ENCODE measurements at regions not wholly inside any gene's neighbourhood (a gene's known extent, or its start where the extent isn't known, plus 50 kb on each side); places are given as distances from the start of the nearest gene placed in this dataset.

DNA sequence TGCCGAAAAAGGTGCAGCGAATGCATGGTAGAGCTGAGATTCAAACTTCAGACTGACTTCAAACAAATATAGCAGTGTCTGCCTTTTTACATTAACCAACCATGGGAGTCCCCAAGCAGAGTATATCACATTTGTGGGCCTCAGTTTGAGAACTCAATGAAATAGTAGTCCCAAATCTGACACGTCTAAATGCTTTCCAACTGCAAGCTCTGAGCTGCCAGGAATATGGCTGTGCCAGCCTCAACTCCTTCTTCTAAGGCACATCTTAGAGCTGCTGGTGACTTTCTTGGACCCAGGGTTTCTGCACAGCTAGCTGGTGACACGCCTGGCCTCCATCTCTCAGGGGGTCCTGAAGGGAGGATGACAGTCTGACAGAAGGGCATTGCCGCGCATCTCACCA, 78.8 kb upstream of the SLC2A1 start:
- Histone ChIP-seq H3K36me3 (replicated peaks in 1 of 2; ENCODE audit: control insufficient read depth in 1 of 2, insufficient read depth in 2 of 2, low read length in 2 of 2) (no peaks in the 10 kb centered on the region), H3K9me3 (replicated peaks in 1 of 2; ENCODE audit: control insufficient read depth in 1 of 2, insufficient read depth in 1 of 2, low read length in 2 of 2) (no peaks in the 10 kb centered on the region), H3K4me2 (replicated peaks; ENCODE audit: extremely low read depth, low read length, poor library complexity, severe bottlenecking) (no peak overlapping the region), H3K4me3 (replicated peaks in 1 of 3; ENCODE audit: low read depth in 2 of 3, low read length in 3 of 3) (no peak overlapping the region), H3K9ac (ENCODE audit: insufficient read depth, low read length, poor library complexity, severe bottlenecking) (no peak overlapping the region), H4K20me1 (ENCODE audit: insufficient read depth, low read length) (no peaks in the 10 kb centered on the region), H3K79me2 (ENCODE audit: insufficient read depth, low read length) (no peaks in the 10 kb centered on the region), H3K27me3 (ENCODE audit: control insufficient read depth in 2 of 2, insufficient read depth in 2 of 2, low read length in 2 of 2) (no peaks in the 10 kb centered on the region), H3K4me1 (ENCODE audit: control insufficient read depth in 1 of 2, insufficient read depth in 2 of 2, low read length in 2 of 2) (peaks cover 4 to 6% of the 10 kb centered on the region in 2 donors), H3K27ac (ENCODE audit: low read depth in 1 of 2, low read length in 2 of 2) (no peak overlapping the region), H2AFZ (ENCODE audit: insufficient read depth, low read depth, low read length, poor library complexity, severe bottlenecking) (no peak overlapping the region)
- Mint-ChIP-seq H3K27ac (no peak overlapping the region), H3K36me3 (no peaks in the 10 kb centered on the region), H3K4me3 (no peak overlapping the region), H3K4me1 (peaks cover 9% of the 10 kb centered on the region), H3K9me3 (no peaks in the 10 kb centered on the region), H3K27me3 (ENCODE audit: low read depth in 3 of 3) (peaks cover 0 to 3% (median 2%) of the 10 kb centered on the region in 3 donors)
- 97% methylated on average over 5 of the region's 6 CpGs for WGBS (ENCODE audit: insufficient coverage)
- DNase-seq = no peak
- intact Hi-C loops (cut with micrococcal nuclease) = no loop called here
- TF ChIP-seq, protein P1, sequence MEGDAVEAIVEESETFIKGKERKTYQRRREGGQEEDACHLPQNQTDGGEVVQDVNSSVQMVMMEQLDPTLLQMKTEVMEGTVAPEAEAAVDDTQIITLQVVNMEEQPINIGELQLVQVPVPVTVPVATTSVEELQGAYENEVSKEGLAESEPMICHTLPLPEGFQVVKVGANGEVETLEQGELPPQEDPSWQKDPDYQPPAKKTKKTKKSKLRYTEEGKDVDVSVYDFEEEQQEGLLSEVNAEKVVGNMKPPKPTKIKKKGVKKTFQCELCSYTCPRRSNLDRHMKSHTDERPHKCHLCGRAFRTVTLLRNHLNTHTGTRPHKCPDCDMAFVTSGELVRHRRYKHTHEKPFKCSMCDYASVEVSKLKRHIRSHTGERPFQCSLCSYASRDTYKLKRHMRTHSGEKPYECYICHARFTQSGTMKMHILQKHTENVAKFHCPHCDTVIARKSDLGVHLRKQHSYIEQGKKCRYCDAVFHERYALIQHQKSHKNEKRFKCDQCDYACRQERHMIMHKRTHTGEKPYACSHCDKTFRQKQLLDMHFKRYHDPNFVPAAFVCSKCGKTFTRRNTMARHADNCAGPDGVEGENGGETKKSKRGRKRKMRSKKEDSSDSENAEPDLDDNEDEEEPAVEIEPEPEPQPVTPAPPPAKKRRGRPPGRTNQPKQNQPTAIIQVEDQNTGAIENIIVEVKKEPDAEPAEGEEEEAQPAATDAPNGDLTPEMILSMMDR (IDR thresholded peaks at IDR 0.05) = no peak

DNA sequence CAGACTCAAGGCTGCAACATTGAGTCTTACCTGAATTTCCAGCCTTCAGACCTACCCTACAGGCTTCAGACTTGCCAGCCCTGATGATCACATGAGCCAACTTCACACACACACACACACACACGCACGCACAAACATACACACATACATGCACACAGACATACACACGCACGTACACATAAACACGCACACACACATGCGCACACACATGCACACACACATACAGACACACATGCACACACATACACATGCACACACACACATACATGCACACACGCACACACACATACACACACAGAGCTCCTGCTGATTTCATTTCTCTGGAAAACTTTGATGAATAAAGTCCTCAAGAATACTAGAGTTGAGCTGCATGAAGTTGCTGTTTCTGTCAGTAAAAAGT, 78.3 kb upstream of the SLC2A1 start:
- peaks cover 4 to 6% of the 10 kb centered on the region in 2 donors for H3K4me1 ChIP-seq (ENCODE audit: control insufficient read depth in 1 of 2, insufficient read depth in 2 of 2, low read length in 2 of 2)
- Mint-ChIP-seq H3K27ac (no peak overlapping the region), H3K27me3 (ENCODE audit: low read depth in 3 of 3) (peaks cover 1 to 3% (median 2%) of the 10 kb centered on the region in 3 donors), H3K36me3 (no peaks in the 10 kb centered on the region), H3K9me3 (no peaks in the 10 kb centered on the region), H3K4me1 (peaks cover 9% of the 10 kb centered on the region), H3K4me3 (no peak overlapping the region)
- H3K9me3 ChIP-seq (replicated peaks in 1 of 2; ENCODE audit: control insufficient read depth in 1 of 2, insufficient read depth in 1 of 2, low read length in 2 of 2) = no peaks in the 10 kb centered on the region
- no peaks in the 10 kb centered on the region for H3K27me3 ChIP-seq (ENCODE audit: control insufficient read depth in 2 of 2, insufficient read depth in 2 of 2, low read length in 2 of 2)
- TF ChIP-seq, protein P1 (IDR thresholded peaks at IDR 0.05) = no peak
- no peak overlapping the region for H3K9ac ChIP-seq (ENCODE audit: insufficient read depth, low read length, poor library complexity, severe bottlenecking)
- DNase-seq = no peak
- H3K79me2 ChIP-seq (ENCODE audit: insufficient read depth, low read length) = no peaks in the 10 kb centered on the region
- H3K27ac ChIP-seq (ENCODE audit: low read depth in 1 of 2, low read length in 2 of 2) = no peak overlapping the region
- H4K20me1 ChIP-seq (ENCODE audit: insufficient read depth, low read length) = no peaks in the 10 kb centered on the region
- no peaks in the 10 kb centered on the region for H3K36me3 ChIP-seq (replicated peaks in 1 of 2; ENCODE audit: control insufficient read depth in 1 of 2, insufficient read depth in 2 of 2, low read length in 2 of 2)
- intact Hi-C loops (cut with micrococcal nuclease) = no loop called here
- H2AFZ ChIP-seq (ENCODE audit: insufficient read depth, low read depth, low read length, poor library complexity, severe bottlenecking) = no peak overlapping the region
- no peak overlapping the region for H3K4me3 ChIP-seq (replicated peaks in 1 of 3; ENCODE audit: low read depth in 2 of 3, low read length in 3 of 3)
- H3K4me2 ChIP-seq (replicated peaks; ENCODE audit: extremely low read depth, low read length, poor library complexity, severe bottlenecking) = no peak overlapping the region
- 95% methylated on average over 6 of the region's 7 CpGs for WGBS (ENCODE audit: insufficient coverage)

Data from CD14-positive monocyte (primary cell).